Mucosa of stomach (tissue), 1 donor: ENCODE measurements at regions not wholly inside any gene's neighbourhood (a gene's known extent, or its start where the extent isn't known, plus 50 kb on each side); places are given as distances from the start of the nearest gene placed in this dataset.
"Not testable (repeated sequence)": the region's sequence is repeated elsewhere in the genome, so short reads cannot be mapped to it uniquely, and the experiment has no call there.

Experiments used
- H3K27me3 ChIP-seq: one replicate; pipeline ENCODE4 v1.7.0; 2013; ENCODE audit warnings: mild to moderate bottlenecking, low read length; ENCODE audit not compliant: control insufficient read depth, insufficient read depth
- H3K36me3 ChIP-seq: one replicate; pipeline ENCODE4 v1.7.0; 2013; ENCODE audit warnings: low read length; ENCODE audit not compliant: control insufficient read depth, insufficient read depth
- H3K4me1 ChIP-seq: one replicate; pipeline ENCODE4 v1.7.0; 2013; ENCODE audit warnings: mild to moderate bottlenecking, low read length; ENCODE audit not compliant: control insufficient read depth, insufficient read depth
- H3K4me3 ChIP-seq: one replicate; pipeline ENCODE4 v1.7.0; 2013; ENCODE audit warnings: low read length
- H3K9ac ChIP-seq: one replicate; pipeline ENCODE4 v1.7.0; 2013; ENCODE audit warnings: mild to moderate bottlenecking, low read length, moderate library complexity
- H3K9me3 ChIP-seq: one replicate; pipeline ENCODE4 v1.7.0; 2013; ENCODE audit warnings: mild to moderate bottlenecking, low read length, moderate library complexity; ENCODE audit not compliant: control insufficient read depth
- donor health status: Pancreatic carcinoma.

DNA sequence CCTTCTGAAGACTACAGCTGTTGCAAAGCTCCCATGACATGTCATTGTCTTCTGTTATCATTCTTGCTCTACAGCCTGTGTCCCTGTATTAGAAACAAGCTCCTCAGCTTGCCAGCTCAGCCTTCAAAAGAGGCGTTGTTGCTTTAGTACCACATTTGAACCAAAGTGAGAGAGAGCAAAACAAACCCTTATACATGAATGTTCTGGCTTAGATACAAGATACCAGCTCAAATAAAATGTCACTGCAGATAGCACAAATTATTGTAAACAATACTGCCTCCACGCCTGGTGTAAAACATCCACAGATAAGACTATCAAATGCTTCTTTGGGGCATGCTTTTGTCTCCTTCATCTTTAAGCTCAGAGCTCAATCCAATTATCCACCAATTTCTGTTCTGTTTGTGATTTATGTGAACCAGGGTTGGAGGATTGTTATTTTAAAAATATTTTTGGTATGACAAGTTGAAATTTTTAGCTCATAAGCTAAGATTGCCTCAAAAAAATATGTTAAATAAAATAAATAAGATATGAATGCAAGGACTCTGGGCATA is 403.6 kb upstream of the CDIN1 start:
- no peaks in the 10 kb centered on the region for H3K36me3 ChIP-seq
- H3K4me3 ChIP-seq: no peak overlapping the region
- no peaks in the 10 kb centered on the region for H3K9me3 ChIP-seq
- H3K9ac ChIP-seq: no peak overlapping the region
- H3K4me1 ChIP-seq: peaks cover 10% of the 10 kb centered on the region
- H3K27me3 ChIP-seq: no peaks in the 10 kb centered on the region

GRCh38 chr15:36177590-36178302 is 401.7 kb upstream of the CDIN1 start:
- no peaks in the 10 kb centered on the region for H3K9me3 ChIP-seq
- H3K27me3 ChIP-seq: no peaks in the 10 kb centered on the region
- H3K9ac ChIP-seq: no peak overlapping the region
- peaks cover 10% of the 10 kb centered on the region for H3K4me1 ChIP-seq
- no peaks in the 10 kb centered on the region for H3K36me3 ChIP-seq
- no peak overlapping the region for H3K4me3 ChIP-seq

GRCh38 chr15:36178303-36178633 is 401.2 kb upstream of the CDIN1 start:
- peaks cover 10% of the 10 kb centered on the region for H3K4me1 ChIP-seq
- no peaks in the 10 kb centered on the region for H3K9me3 ChIP-seq
- no peaks in the 10 kb centered on the region for H3K36me3 ChIP-seq
- no peak overlapping the region for H3K9ac ChIP-seq
- no peaks in the 10 kb centered on the region for H3K27me3 ChIP-seq
- no peak overlapping the region for H3K4me3 ChIP-seq

- no peaks in the 10 kb centered on the region for H3K27me3 ChIP-seq
- no peaks in the 10 kb centered on the region for H3K36me3 ChIP-seq
- no peaks in the 10 kb centered on the region for H3K4me1 ChIP-seq
- H3K9ac ChIP-seq: no peak overlapping the region
- no peak overlapping the region for H3K4me3 ChIP-seq
- no peaks in the 10 kb centered on the region for H3K9me3 ChIP-seq
Observed at GRCh38 chr15:36183201-36183600, 396.2 kb upstream of the CDIN1 start.

- Histone ChIP-seq H3K9me3 (no peaks in the 10 kb centered on the region), H3K27me3 (no peaks in the 10 kb centered on the region), H3K9ac (no peak overlapping the region), H3K4me1 (no peaks in the 10 kb centered on the region), H3K4me3 (no peak overlapping the region), H3K36me3 (no peaks in the 10 kb centered on the region)
Observed at GRCh38 chr15:36185438-36185837, 394.0 kb upstream of the CDIN1 start.

- H3K4me3 ChIP-seq: no peak overlapping the region
- no peak overlapping the region for H3K9ac ChIP-seq
- H3K4me1 ChIP-seq: no peaks in the 10 kb centered on the region
- H3K27me3 ChIP-seq: no peaks in the 10 kb centered on the region
- H3K36me3 ChIP-seq: no peaks in the 10 kb centered on the region
- H3K9me3 ChIP-seq: no peaks in the 10 kb centered on the region
Observed at GRCh38 chr15:36185845-36186244, 393.6 kb upstream of the CDIN1 start.

GRCh38 chr15:36186376-36186775 is 393.1 kb upstream of the CDIN1 start:
- Histone ChIP-seq H3K4me3 (no peak overlapping the region), H3K27me3 (no peaks in the 10 kb centered on the region), H3K9ac (no peak overlapping the region), H3K36me3 (no peaks in the 10 kb centered on the region), H3K9me3 (no peaks in the 10 kb centered on the region), H3K4me1 (no peaks in the 10 kb centered on the region)

DNA sequence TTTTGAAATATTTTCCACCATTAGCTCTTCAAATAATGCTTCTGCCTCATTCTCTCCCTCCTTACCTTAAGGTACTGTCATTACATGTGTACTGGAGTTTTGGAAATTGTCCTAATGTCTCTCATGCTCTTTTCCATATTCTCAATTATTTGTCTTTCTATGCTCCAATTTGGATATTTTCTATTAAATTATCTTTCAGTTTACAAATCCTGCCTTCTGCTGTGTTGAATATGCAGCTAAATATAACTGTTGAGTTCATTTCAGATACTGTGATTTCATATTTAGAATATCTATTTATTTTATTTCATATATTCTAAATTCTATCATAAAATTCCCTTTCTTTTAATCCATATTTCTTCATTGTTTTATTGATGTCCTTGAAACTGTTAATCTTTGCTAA is 388.0 kb upstream of the CDIN1 start:
- Histone ChIP-seq H3K4me1 (no peaks in the 10 kb centered on the region), H3K36me3 (no peaks in the 10 kb centered on the region), H3K4me3 (no peak overlapping the region), H3K9me3 (no peaks in the 10 kb centered on the region), H3K9ac (no peak overlapping the region), H3K27me3 (no peaks in the 10 kb centered on the region)

GRCh38 chr15:36195361-36196007 is 383.9 kb upstream of the CDIN1 start:
- not testable (repeated sequence) for H3K27me3 ChIP-seq, H3K4me1 ChIP-seq, H3K9ac ChIP-seq, H3K9me3 ChIP-seq, H3K4me3 ChIP-seq, H3K36me3 ChIP-seq

GRCh38 chr15:36208868-36209582 is 370.4 kb upstream of the CDIN1 start:
- Histone ChIP-seq H3K9ac (no peak overlapping the region), H3K9me3 (no peaks in the 10 kb centered on the region), H3K27me3 (no peaks in the 10 kb centered on the region), H3K36me3 (no peaks in the 10 kb centered on the region), H3K4me1 (no peaks in the 10 kb centered on the region), H3K4me3 (no peak overlapping the region)

GRCh38 chr15:36210426-36210825 is 369.0 kb upstream of the CDIN1 start:
- Histone ChIP-seq H3K9ac (no peak overlapping the region), H3K36me3 (no peaks in the 10 kb centered on the region), H3K27me3 (no peaks in the 10 kb centered on the region), H3K4me1 (no peaks in the 10 kb centered on the region), H3K4me3 (no peak overlapping the region), H3K9me3 (no peaks in the 10 kb centered on the region)

DNA sequence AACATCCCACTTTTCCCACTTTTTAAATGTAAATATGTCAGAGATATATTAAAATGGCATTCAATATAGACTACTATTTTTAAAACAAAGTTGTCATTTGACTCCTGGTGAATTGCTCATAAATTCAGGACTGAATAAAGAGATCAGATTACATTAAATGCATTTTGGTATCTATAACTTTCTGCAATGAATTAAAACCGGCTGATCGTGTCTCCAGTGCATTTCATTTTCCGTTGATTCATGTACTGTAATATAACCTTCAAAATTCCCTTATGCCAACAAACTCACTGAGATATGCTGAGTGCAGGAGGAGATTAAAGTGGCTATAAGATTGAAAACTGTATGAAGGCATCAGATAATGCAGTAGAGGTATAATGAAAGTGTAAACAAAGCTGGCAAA is 361.1 kb upstream of the CDIN1 start:
- no peak overlapping the region for H3K4me3 ChIP-seq
- H3K27me3 ChIP-seq: no peaks in the 10 kb centered on the region
- no peaks in the 10 kb centered on the region for H3K9me3 ChIP-seq
- H3K4me1 ChIP-seq: no peaks in the 10 kb centered on the region
- no peaks in the 10 kb centered on the region for H3K36me3 ChIP-seq
- H3K9ac ChIP-seq: no peak overlapping the region
